ENCODE measurements at regions not wholly inside any gene's neighbourhood (a gene's known extent, or its start where the extent isn't known, plus 50 kb on each side); places are given as distances from the start of the nearest gene placed in this dataset.

GRCh38 chr4:103853627-103854026, 133.8 kb upstream of the TACR3 start:
- TF ChIP-seq CTCF (IDR thresholded peaks at IDR 0.05 in 2 of 3, conservative IDR thresholded peaks at IDR 0.05 in 1 of 3; ENCODE audit: borderline replicate concordance in 1 of 3, insufficient read depth in 1 of 3, low read depth in 2 of 3, low read length in 2 of 3) (no peak), EZH2 (IDR thresholded peaks at IDR 0.05) (no peak), TCF7L2 (IDR thresholded peaks at IDR 0.05; ENCODE audit: borderline replicate concordance, extremely low read depth, insufficient read depth, insufficient read length) (no peak), SIN3A (IDR thresholded peaks at IDR 0.05; ENCODE audit: low read depth) (no peak), ZNF274 (IDR thresholded peaks at IDR 0.05; ENCODE audit: low read depth, low read length) (no peak), JUND (IDR thresholded peaks at IDR 0.05) (no peak), POLR2A (IDR thresholded peaks at IDR 0.05; ENCODE audit: borderline replicate concordance, extremely low read depth, insufficient read depth, insufficient read length) (no peak), POLR2AphosphoS5 (IDR thresholded peaks at IDR 0.05; ENCODE audit: low read depth, low read length) (no peak), RAD21 (IDR thresholded peaks at IDR 0.05; ENCODE audit: low read depth) (no peak), YY1 (IDR thresholded peaks at IDR 0.05; ENCODE audit: extremely low read depth, insufficient replicate concordance, low read depth, low read length) (no peak), CEBPB (IDR thresholded peaks at IDR 0.05; ENCODE audit: low read depth) (no peak)
- TF ChIP-seq, protein P1, sequence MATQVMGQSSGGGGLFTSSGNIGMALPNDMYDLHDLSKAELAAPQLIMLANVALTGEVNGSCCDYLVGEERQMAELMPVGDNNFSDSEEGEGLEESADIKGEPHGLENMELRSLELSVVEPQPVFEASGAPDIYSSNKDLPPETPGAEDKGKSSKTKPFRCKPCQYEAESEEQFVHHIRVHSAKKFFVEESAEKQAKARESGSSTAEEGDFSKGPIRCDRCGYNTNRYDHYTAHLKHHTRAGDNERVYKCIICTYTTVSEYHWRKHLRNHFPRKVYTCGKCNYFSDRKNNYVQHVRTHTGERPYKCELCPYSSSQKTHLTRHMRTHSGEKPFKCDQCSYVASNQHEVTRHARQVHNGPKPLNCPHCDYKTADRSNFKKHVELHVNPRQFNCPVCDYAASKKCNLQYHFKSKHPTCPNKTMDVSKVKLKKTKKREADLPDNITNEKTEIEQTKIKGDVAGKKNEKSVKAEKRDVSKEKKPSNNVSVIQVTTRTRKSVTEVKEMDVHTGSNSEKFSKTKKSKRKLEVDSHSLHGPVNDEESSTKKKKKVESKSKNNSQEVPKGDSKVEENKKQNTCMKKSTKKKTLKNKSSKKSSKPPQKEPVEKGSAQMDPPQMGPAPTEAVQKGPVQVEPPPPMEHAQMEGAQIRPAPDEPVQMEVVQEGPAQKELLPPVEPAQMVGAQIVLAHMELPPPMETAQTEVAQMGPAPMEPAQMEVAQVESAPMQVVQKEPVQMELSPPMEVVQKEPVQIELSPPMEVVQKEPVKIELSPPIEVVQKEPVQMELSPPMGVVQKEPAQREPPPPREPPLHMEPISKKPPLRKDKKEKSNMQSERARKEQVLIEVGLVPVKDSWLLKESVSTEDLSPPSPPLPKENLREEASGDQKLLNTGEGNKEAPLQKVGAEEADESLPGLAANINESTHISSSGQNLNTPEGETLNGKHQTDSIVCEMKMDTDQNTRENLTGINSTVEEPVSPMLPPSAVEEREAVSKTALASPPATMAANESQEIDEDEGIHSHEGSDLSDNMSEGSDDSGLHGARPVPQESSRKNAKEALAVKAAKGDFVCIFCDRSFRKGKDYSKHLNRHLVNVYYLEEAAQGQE (IDR thresholded peaks at IDR 0.05; ENCODE audit: low read depth), result no peak
- TF ChIP-seq, protein P2, sequence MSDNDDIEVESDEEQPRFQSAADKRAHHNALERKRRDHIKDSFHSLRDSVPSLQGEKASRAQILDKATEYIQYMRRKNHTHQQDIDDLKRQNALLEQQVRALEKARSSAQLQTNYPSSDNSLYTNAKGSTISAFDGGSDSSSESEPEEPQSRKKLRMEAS (IDR thresholded peaks at IDR 0.05), result no peak
